ENCODE measurements at regions not wholly inside any gene's neighbourhood (a gene's known extent, or its start where the extent isn't known, plus 50 kb on each side); places are given as distances from the start of the nearest gene placed in this dataset.

- TF ChIP-seq CTCF (CRISPR knock-in tag; IDR thresholded peaks at IDR 0.05), result no peak
- TF ChIP-seq, protein P1, sequence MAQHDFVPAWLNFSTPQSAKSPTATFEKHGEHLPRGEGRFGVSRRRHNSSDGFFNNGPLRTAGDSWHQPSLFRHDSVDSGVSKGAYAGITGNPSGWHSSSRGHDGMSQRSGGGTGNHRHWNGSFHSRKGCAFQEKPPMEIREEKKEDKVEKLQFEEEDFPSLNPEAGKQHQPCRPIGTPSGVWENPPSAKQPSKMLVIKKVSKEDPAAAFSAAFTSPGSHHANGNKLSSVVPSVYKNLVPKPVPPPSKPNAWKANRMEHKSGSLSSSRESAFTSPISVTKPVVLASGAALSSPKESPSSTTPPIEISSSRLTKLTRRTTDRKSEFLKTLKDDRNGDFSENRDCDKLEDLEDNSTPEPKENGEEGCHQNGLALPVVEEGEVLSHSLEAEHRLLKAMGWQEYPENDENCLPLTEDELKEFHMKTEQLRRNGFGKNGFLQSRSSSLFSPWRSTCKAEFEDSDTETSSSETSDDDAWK (CRISPR knock-in tag; IDR thresholded peaks at IDR 0.05), result no peak
These were observed 688.5 kb downstream of the TBC1D22A start for GRCh38 chr22:47450876-47451475.

Measured in HepG2 (cell line).